Glutamatergic neuron (in vitro differentiated cells): ENCODE measurements at regions not wholly inside any gene's neighbourhood (a gene's known extent, or its start where the extent isn't known, plus 50 kb on each side); places are given as distances from the start of the nearest gene placed in this dataset.

ENCODE experiments used
- DNase-seq: peaks from one replicate; pipeline ENCODE4 v3.0.0; 2022
- H3K27ac Mint-ChIP-seq: one replicate; pipeline ENCODE4 v1.8.0; 2020; ENCODE audit warnings: mild to moderate bottlenecking, mixed read lengths, inconsistent platforms; ENCODE audit not compliant: unreplicated experiment
- H3K27me3 Mint-ChIP-seq: one replicate; pipeline ENCODE4 v1.8.0; 2020; ENCODE audit warnings: mild to moderate bottlenecking, moderate library complexity, mixed read lengths, inconsistent platforms; ENCODE audit not compliant: unreplicated experiment
- H3K36me3 Mint-ChIP-seq: one replicate; pipeline ENCODE4 v1.8.0; 2020; ENCODE audit warnings: mild to moderate bottlenecking, mixed read lengths, inconsistent platforms; ENCODE audit not compliant: unreplicated experiment
- H3K4me1 Mint-ChIP-seq: one replicate; pipeline ENCODE4 v1.8.0; 2020; ENCODE audit warnings: mild to moderate bottlenecking, low read depth, mixed read lengths, inconsistent platforms; ENCODE audit not compliant: unreplicated experiment
- H3K4me3 Mint-ChIP-seq: one replicate; pipeline ENCODE4 v1.8.0; 2020; ENCODE audit warnings: mild to moderate bottlenecking, mixed read lengths, inconsistent platforms; ENCODE audit not compliant: unreplicated experiment
- H3K9me3 Mint-ChIP-seq: one replicate; pipeline ENCODE4 v1.8.0; 2020; ENCODE audit warnings: mild to moderate bottlenecking, moderate library complexity, mixed read lengths, inconsistent platforms; ENCODE audit not compliant: unreplicated experiment
- TF ChIP-seq, protein P1 (sequence below): fragments of 200-600 bp; sonication (generic); IDR thresholded peaks from one replicate; pipeline ENCODE4 v1.5.0; 2021; ENCODE audit not compliant: partially characterized antibody, unreplicated experiment

DNA sequence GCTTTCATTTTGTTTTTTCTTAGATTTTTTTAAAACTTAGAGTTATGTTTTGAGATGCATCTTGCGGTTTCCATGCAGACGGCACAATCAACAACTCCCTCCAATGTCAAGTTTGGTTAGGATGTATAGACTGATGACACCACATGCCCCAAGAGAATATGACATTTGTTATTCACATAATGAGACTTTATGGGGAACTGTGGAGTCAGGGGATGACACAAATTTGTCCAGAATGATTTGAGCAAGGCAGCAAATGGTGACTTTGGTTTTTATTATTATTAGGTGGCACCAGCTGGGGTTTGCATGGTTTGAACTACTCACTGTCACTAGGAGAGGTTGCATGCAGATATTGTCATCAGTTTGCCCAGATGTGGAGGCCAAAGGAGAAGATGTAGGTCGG, 461.8 kb upstream of the PRKX start:
- no peak for DNase-seq
- Mint-ChIP-seq H3K4me3 (no peak overlapping the region), H3K27me3 (no peaks in the 10 kb centered on the region), H3K27ac (no peak overlapping the region), H3K4me1 (no peaks in the 10 kb centered on the region), H3K36me3 (no peaks in the 10 kb centered on the region), H3K9me3 (no peaks in the 10 kb centered on the region)
- TF ChIP-seq, protein P1, sequence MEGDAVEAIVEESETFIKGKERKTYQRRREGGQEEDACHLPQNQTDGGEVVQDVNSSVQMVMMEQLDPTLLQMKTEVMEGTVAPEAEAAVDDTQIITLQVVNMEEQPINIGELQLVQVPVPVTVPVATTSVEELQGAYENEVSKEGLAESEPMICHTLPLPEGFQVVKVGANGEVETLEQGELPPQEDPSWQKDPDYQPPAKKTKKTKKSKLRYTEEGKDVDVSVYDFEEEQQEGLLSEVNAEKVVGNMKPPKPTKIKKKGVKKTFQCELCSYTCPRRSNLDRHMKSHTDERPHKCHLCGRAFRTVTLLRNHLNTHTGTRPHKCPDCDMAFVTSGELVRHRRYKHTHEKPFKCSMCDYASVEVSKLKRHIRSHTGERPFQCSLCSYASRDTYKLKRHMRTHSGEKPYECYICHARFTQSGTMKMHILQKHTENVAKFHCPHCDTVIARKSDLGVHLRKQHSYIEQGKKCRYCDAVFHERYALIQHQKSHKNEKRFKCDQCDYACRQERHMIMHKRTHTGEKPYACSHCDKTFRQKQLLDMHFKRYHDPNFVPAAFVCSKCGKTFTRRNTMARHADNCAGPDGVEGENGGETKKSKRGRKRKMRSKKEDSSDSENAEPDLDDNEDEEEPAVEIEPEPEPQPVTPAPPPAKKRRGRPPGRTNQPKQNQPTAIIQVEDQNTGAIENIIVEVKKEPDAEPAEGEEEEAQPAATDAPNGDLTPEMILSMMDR, result no peak

DNA sequence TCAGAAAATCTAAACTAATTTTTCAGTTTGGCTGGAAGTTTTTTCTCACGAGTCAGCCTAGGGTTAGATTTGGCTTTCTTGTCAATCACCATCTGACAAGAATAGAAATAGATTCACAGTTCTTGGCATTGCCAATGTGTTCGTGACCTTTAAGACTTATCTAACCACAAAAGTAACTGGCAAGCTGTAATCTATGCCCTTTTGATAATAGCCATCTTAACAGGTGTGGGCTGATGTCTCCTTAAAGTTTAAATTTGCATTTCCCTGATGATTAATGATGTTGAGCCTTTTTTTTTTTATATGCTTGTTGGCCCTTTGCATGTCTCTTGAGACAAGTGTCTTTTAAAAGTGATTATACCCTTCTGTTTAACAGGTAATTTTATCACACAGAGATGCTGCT, 460.3 kb upstream of the PRKX start:
- H3K4me3 Mint-ChIP-seq, result no peak overlapping the region
- DNase-seq, result no peak
- no peaks in the 10 kb centered on the region for H3K36me3 Mint-ChIP-seq
- H3K4me1 Mint-ChIP-seq, result no peaks in the 10 kb centered on the region
- H3K27ac Mint-ChIP-seq, result no peak overlapping the region
- no peaks in the 10 kb centered on the region for H3K27me3 Mint-ChIP-seq
- TF ChIP-seq, protein P1, result no peak
- no peaks in the 10 kb centered on the region for H3K9me3 Mint-ChIP-seq

DNA sequence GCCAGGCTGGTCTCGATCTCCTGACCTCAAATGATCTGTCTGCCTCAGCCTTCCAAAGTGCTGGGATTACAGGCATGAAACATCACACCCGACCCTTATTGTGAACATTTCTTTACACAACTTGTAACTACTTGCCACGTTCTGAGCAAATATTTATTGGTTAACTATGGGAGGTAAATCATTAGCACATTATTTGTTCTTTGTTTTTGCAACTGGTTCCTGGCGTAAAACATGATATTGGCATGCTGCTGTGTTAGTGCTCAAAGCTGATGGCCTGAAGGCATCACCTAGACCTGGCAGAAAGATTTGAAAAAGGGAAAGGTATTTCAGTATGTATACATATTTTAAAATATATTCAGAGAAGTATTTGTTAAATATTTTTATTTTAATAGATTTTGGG, 438.3 kb upstream of the PRKX start:
- DNase-seq, result no peak
- Mint-ChIP-seq H3K36me3 (no peaks in the 10 kb centered on the region), H3K9me3 (no peaks in the 10 kb centered on the region), H3K4me1 (no peaks in the 10 kb centered on the region), H3K27ac (no peak overlapping the region), H3K27me3 (no peaks in the 10 kb centered on the region), H3K4me3 (no peak overlapping the region)
- TF ChIP-seq, protein P1, result no peak

DNA sequence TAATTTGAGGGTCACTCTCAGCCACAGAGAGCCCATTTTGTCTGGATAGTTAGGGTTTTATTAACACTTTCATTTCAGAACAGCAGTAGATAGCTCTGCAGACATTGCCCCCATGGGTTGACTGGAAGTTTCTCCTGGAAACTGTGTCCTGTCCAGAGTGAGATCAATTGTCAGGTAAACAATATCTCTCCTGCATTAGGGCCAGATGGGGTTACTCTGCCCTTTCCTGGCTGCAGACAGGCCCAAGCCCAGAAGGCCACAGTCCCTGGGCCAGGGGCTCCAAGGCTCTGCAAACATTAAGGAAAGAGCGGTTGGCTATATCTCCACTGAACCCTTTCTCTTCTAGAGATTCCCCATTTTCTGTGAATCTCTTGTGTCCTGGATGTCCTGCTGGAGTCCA, 436.8 kb upstream of the PRKX start:
- TF ChIP-seq, protein P1, result no peak
- H3K9me3 Mint-ChIP-seq, result no peaks in the 10 kb centered on the region
- H3K4me3 Mint-ChIP-seq, result no peak overlapping the region
- H3K4me1 Mint-ChIP-seq, result no peaks in the 10 kb centered on the region
- H3K36me3 Mint-ChIP-seq, result no peaks in the 10 kb centered on the region
- DNase-seq, result no peak
- no peaks in the 10 kb centered on the region for H3K27me3 Mint-ChIP-seq
- no peak overlapping the region for H3K27ac Mint-ChIP-seq

DNA sequence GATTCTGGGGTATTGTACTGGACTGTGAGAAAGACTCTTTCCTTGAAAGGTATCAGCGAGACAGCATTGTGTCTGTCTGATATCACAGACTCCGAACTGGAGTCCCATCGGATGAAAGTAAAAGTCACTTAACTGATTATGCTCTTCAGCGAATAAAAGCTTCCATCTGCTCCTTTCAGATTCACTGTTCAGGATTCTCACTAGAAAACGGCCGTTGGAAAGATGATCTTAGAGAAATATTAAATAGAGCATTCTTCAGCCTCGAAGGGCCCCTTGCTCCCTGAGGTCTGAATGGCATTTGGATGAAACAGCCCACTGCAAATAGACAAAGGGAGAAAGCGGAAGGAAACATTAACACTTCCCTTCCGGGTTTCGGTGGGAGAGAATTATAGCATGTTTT, 416.2 kb upstream of the PRKX start:
- Mint-ChIP-seq H3K4me3 (no peak overlapping the region), H3K27me3 (peaks cover 2% of the 10 kb centered on the region), H3K27ac (no peak overlapping the region)

More for the DNA sequence above, 416.2 kb upstream of the PRKX start:
- H3K4me1 Mint-ChIP-seq, result no peaks in the 10 kb centered on the region
- DNase-seq, result no peak
- TF ChIP-seq, protein P1, result no peak
- no peaks in the 10 kb centered on the region for H3K36me3 Mint-ChIP-seq
- H3K9me3 Mint-ChIP-seq, result no peaks in the 10 kb centered on the region
